ENCODE measurements at regions not wholly inside any gene's neighbourhood (a gene's known extent, or its start where the extent isn't known, plus 50 kb on each side); places are given as distances from the start of the nearest gene placed in this dataset.
"Not testable (repeated sequence)": the region's sequence is repeated elsewhere in the genome, so short reads cannot be mapped to it uniquely, and the experiment has no call there.

- Histone ChIP-seq H3K4me1 (ENCODE audit: insufficient read depth, low read length) (no peaks in the 10 kb centered on the region), H3K36me3 (ENCODE audit: insufficient read depth, low read length) (no peaks in the 10 kb centered on the region), H3K9me3 (ENCODE audit: control insufficient read depth, insufficient read depth, low read length) (no peaks in the 10 kb centered on the region), H3K9ac (ENCODE audit: low read depth, low read length) (no peak overlapping the region)
Observed at GRCh38 chr10:55803055-55803454, 558.0 kb downstream of the ZWINT start.

DNA sequence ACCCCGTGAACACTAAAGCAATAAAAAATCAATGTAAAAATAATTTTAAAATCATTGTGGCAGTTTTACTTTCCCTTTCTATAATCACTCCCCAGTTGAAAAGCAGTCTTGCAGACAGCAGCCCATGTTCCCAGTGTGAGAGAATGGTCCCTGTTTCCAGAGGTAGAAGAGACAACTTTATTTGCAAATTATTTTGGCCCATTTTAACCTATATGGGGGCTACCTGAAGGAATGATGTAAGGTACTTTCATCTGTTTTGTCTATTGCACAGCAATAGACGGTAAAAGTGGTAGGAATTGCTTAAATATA, 559.8 kb downstream of the ZWINT start:
- Histone ChIP-seq H3K4me1 (ENCODE audit: insufficient read depth, low read length) (no peaks in the 10 kb centered on the region), H3K36me3 (ENCODE audit: insufficient read depth, low read length) (no peaks in the 10 kb centered on the region), H3K9me3 (ENCODE audit: control insufficient read depth, insufficient read depth, low read length) (no peaks in the 10 kb centered on the region), H3K9ac (ENCODE audit: low read depth, low read length) (no peak overlapping the region)

DNA sequence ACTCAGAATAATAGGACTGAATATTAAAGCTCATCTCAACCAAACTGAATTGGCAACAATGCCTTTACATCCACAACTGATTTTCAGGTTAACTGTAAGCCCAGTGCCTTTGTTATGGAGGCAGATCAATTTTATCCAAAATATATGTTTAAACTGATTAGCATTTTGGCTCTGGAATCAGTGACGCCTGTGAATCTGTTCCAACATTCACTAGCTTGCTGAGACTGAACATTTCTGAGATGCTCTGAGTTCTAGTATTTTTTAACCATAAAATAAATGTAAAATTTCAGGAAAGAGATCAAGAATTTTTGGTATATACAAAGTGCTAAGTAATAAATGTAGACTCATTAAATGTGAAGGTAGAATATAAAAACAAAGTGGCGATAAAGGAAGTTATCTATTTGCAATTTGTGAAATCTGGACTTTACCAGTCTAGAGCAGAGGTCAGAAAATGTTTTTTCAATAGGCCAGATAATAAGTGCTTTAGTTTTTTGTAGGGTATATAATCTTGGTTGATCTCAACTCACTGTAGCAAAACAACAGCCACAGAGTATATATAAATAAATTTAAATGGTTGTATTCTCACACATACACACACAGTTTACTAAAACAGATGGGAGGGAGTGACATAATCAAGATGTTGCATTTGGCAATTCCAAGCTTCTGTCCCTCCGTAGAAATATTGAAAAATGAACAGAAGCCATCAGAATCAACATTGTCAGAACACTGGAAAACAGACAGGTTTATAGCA, 560.3 kb downstream of the ZWINT start:
- no peak overlapping the region for H3K9ac ChIP-seq (ENCODE audit: low read depth, low read length)

DNA sequence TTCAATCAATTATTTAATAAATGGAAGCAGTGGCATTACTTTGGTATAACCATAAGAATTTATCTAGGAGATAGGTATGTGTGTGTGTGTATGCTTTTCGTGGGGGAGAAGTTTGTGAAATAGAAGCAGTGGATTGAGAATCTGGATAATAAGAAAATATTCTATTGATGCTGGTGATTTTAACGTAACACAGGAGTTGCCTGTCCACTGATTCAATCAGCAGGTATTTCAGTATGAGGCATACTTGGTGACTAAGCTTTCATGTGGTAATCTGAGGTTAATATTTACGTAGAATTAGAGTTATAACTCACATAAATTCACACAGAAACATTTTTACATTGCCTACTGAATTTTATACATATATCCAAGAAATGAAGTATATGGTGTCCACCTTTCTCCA, 568.0 kb downstream of the ZWINT start:
- Histone ChIP-seq H3K9me3 (ENCODE audit: control insufficient read depth, insufficient read depth, low read length) (no peaks in the 10 kb centered on the region), H3K9ac (ENCODE audit: low read depth, low read length) (no peak overlapping the region), H3K4me1 (ENCODE audit: insufficient read depth, low read length) (no peaks in the 10 kb centered on the region), H3K36me3 (ENCODE audit: insufficient read depth, low read length) (no peaks in the 10 kb centered on the region)

More for the DNA sequence above, 560.3 kb downstream of the ZWINT start:
- no peaks in the 10 kb centered on the region for H3K9me3 ChIP-seq (ENCODE audit: control insufficient read depth, insufficient read depth, low read length)
- no peaks in the 10 kb centered on the region for H3K4me1 ChIP-seq (ENCODE audit: insufficient read depth, low read length)
- no peaks in the 10 kb centered on the region for H3K36me3 ChIP-seq (ENCODE audit: insufficient read depth, low read length)

DNA sequence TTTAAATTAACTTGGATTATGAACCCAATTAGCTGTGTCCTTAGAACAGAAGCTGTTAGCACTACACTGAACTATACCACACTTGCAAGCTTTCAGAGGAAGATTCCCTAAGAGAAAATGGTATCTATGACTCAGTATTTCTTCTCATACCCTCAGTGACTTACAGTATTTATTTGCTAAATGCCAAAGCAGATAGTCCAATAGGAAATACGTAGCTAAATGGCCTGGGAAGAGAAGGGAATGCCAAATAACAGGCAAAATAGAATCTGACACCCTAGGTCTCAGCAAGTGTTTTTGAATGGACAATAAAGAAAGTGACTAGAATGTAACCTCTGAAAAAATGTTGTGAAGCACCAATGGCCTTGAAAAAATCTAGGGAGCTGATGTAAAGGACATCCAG, 570.8 kb downstream of the ZWINT start:
- not testable (repeated sequence) for H3K36me3 ChIP-seq (ENCODE audit: insufficient read depth, low read length); H3K4me1 ChIP-seq (ENCODE audit: insufficient read depth, low read length); H3K9ac ChIP-seq (ENCODE audit: low read depth, low read length); H3K9me3 ChIP-seq (ENCODE audit: control insufficient read depth, insufficient read depth, low read length)

- Histone ChIP-seq H3K9ac (ENCODE audit: low read depth, low read length) (no peak overlapping the region), H3K36me3 (ENCODE audit: insufficient read depth, low read length) (no peaks in the 10 kb centered on the region), H3K4me1 (ENCODE audit: insufficient read depth, low read length) (no peaks in the 10 kb centered on the region), H3K9me3 (ENCODE audit: control insufficient read depth, insufficient read depth, low read length) (no peaks in the 10 kb centered on the region)
Observed at GRCh38 chr10:55786461-55787050, 574.5 kb downstream of the ZWINT start.

GRCh38 chr10:55782181-55782580, 578.9 kb downstream of the ZWINT start:
- no peaks in the 10 kb centered on the region for H3K36me3 ChIP-seq (ENCODE audit: insufficient read depth, low read length)
- no peak overlapping the region for H3K9ac ChIP-seq (ENCODE audit: low read depth, low read length)
- H3K9me3 ChIP-seq (ENCODE audit: control insufficient read depth, insufficient read depth, low read length), result no peaks in the 10 kb centered on the region
- H3K4me1 ChIP-seq (ENCODE audit: insufficient read depth, low read length), result no peaks in the 10 kb centered on the region

GRCh38 chr10:55766212-55766611, 594.8 kb downstream of the ZWINT start:
- Histone ChIP-seq H3K4me1 (ENCODE audit: insufficient read depth, low read length) (no peaks in the 10 kb centered on the region), H3K9ac (ENCODE audit: low read depth, low read length) (no peak overlapping the region), H3K36me3 (ENCODE audit: insufficient read depth, low read length) (no peaks in the 10 kb centered on the region), H3K9me3 (ENCODE audit: control insufficient read depth, insufficient read depth, low read length) (no peaks in the 10 kb centered on the region)

DNA sequence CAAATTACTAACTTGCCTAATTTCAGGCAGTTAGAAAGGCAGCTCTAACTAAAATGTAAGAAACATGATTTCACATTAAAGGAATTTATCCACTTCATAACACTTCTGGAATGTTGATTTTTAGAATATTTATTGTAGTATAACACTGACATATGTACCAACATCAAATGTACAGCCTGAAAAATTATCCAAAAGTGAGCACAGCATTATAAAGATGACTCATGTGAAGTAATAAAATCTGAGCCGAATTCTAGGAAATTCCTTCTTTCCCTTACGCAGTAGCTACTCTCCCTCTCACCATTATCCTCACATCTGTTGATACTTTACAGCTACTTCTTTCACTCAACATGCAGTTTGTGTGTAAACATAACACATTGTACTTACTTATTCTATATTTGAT, 610.6 kb downstream of the ZWINT start:
- Histone ChIP-seq H3K36me3 (ENCODE audit: insufficient read depth, low read length) (no peaks in the 10 kb centered on the region), H3K4me1 (ENCODE audit: insufficient read depth, low read length) (peaks cover 4% of the 10 kb centered on the region; the same call in 1 of the 2 replicates), H3K9me3 (ENCODE audit: control insufficient read depth, insufficient read depth, low read length) (no peaks in the 10 kb centered on the region), H3K9ac (ENCODE audit: low read depth, low read length) (no peak overlapping the region)

DNA sequence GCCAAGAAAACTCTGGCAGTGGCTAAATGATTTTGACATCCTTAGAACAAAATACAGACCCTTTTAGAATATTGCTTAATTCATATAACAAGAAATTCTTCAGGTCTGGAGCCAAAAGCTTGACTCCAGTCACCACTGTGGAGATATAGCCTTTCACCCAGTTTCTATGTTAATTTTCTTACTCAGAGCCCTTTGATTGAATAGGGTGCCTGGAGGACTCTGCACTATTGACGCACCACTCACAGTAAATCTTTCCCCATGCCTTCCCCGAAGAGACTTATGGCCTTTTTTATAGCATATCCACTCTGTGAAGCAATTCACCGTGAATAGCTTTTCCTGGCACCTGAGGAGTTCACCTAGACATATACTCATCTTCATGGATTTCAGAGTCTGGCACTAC, 613.8 kb downstream of the ZWINT start:
- Histone ChIP-seq H3K9me3 (ENCODE audit: control insufficient read depth, insufficient read depth, low read length) (no peaks in the 10 kb centered on the region), H3K4me1 (ENCODE audit: insufficient read depth, low read length) (peaks cover 4% of the 10 kb centered on the region; the same call in 1 of the 2 replicates), H3K36me3 (ENCODE audit: insufficient read depth, low read length) (no peaks in the 10 kb centered on the region), H3K9ac (ENCODE audit: low read depth, low read length) (no peak overlapping the region)

DNA sequence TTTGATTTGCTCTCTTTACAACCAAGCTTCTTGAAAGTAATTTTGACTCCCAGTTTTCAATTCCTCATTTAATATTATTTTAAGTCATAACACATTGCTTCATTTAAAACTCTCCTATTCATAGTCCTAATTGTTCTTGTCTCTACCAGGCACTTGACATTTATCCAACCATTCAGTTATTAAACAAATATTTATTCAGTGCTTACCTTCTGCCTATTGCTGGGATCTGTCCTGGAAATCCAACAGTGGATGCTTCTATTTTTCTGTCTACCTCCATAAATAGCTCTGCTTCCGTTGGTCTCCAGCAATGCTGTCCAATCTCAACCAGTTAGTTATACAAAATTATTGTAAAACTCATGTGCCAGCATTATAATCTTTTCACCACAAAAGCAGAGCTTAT, 615.1 kb downstream of the ZWINT start:
- Histone ChIP-seq H3K9ac (ENCODE audit: low read depth, low read length) (no peak overlapping the region), H3K36me3 (ENCODE audit: insufficient read depth, low read length) (no peaks in the 10 kb centered on the region), H3K9me3 (ENCODE audit: control insufficient read depth, insufficient read depth, low read length) (no peaks in the 10 kb centered on the region), H3K4me1 (ENCODE audit: insufficient read depth, low read length) (peaks cover 4% of the 10 kb centered on the region; the same call in 1 of the 2 replicates)

- Histone ChIP-seq H3K4me1 (ENCODE audit: insufficient read depth, low read length) (peaks cover 13% of the 10 kb centered on the region), H3K9me3 (ENCODE audit: control insufficient read depth, insufficient read depth, low read length) (no peaks in the 10 kb centered on the region), H3K36me3 (ENCODE audit: insufficient read depth, low read length) (no peaks in the 10 kb centered on the region), H3K9ac (ENCODE audit: low read depth, low read length) (no peak overlapping the region)
Observed at GRCh38 chr10:55742487-55742886, 618.6 kb downstream of the ZWINT start.

DNA sequence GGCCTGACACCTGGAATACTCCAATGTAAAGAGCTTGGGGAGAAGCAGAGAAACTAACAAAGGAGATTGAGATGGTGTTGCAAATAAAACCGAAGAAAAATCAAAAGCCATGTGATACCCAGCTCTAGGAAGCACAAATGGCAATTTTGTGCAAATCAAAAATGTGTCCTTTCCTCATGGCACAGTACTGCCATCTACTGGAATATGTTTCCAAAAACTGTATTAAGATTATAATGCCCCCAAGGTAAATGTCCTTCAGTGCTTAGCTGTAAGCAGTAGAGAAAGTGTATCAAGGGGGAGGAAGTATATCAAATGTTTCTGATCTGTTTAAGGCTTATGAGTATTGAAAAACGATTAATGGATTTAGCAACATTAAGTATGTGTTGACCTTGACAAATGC, 620.3 kb downstream of the ZWINT start:
- H3K9me3 ChIP-seq (ENCODE audit: control insufficient read depth, insufficient read depth, low read length); H3K9ac ChIP-seq (ENCODE audit: low read depth, low read length); H3K36me3 ChIP-seq (ENCODE audit: insufficient read depth, low read length): not testable (repeated sequence)
- H3K4me1 ChIP-seq (ENCODE audit: insufficient read depth, low read length), result peaks cover 16% of the 10 kb centered on the region

DNA sequence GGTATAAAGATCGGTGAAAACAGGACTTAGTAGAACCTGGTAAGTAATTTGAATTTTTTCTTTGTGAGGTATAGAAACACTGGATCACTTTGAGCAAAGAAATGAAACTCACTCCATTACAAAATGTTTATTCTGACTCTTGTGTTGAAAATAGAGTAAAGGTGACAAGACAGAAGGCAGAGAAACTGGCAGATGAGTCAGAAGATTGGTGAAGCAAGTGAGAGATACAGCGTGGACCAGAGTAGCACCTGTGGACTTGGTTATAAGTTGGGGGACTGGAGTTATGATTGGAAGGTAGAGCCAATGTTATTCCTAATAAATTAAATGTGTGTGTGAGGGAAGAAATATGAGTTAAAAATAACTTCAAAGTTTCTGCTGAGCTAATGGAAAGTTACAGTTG, 620.9 kb downstream of the ZWINT start:
- peaks cover 16% of the 10 kb centered on the region for H3K4me1 ChIP-seq (ENCODE audit: insufficient read depth, low read length)
- H3K9ac ChIP-seq (ENCODE audit: low read depth, low read length), result no peak overlapping the region
- H3K9me3 ChIP-seq (ENCODE audit: control insufficient read depth, insufficient read depth, low read length), result no peaks in the 10 kb centered on the region
- no peaks in the 10 kb centered on the region for H3K36me3 ChIP-seq (ENCODE audit: insufficient read depth, low read length)

GRCh38 chr10:55734112-55734511, 626.9 kb downstream of the ZWINT start:
- Histone ChIP-seq H3K9ac (ENCODE audit: low read depth, low read length) (no peak overlapping the region), H3K36me3 (ENCODE audit: insufficient read depth, low read length) (no peaks in the 10 kb centered on the region), H3K4me1 (ENCODE audit: insufficient read depth, low read length) (peaks cover 7% of the 10 kb centered on the region; the same call in 1 of the 2 replicates), H3K9me3 (ENCODE audit: control insufficient read depth, insufficient read depth, low read length) (no peaks in the 10 kb centered on the region)
